BJ (cell line): ENCODE measurements at regions not wholly inside any gene's neighbourhood (a gene's known extent, or its start where the extent isn't known, plus 50 kb on each side); places are given as distances from the start of the nearest gene placed in this dataset.

ENCODE experiments used
- CTCF ChIA-PET: fragments of 350-600 bp; formaldehyde crosslinking; extraction: SDS; loops from one replicate; lab custom pipeline; 2021; ENCODE audit warnings: antibody characterized with exemption, inconsistent platforms; lab: Yijun Ruan, JAX
- POLR2A ChIA-PET: fragments of 300-600 bp; sonication (Branson Sonifier 250); formaldehyde crosslinking; extraction: SDS; loops from one replicate; lab custom pipeline; 2021; ENCODE audit warnings: antibody characterized with exemption; lab: Charles Lee
- DNase-seq: peaks from one replicate; pipeline ENCODE4 v3.0.0-alpha.2; 2011; ENCODE audit warnings: low read depth
- H3K27me3 ChIP-seq: 2 replicates; pipeline ENCODE4 v1.6.0; 2011; ENCODE audit warnings: low read length; ENCODE audit not compliant: control insufficient read depth, insufficient read depth
- H3K36me3 ChIP-seq: 2 replicates; pipeline ENCODE4 v1.5.1; 2011; ENCODE audit warnings: low read length; ENCODE audit not compliant: control insufficient read depth, insufficient read depth
- H3K4me3 ChIP-seq: 2 replicates; pipeline ENCODE4 v1.5.1; 2011; ENCODE audit warnings: low read depth, mild to moderate bottlenecking, control low read depth, low read length
- TF ChIP-seq, protein P1 (sequence below): IDR thresholded peaks from 2 replicates; pipeline ENCODE4 v1.5.1; 2011; ENCODE audit warnings: low read depth, mild to moderate bottlenecking, control low read depth, inconsistent platforms, low read length, moderate library complexity; ENCODE audit not compliant: insufficient read depth

GRCh38 chr13:61029064-61029463 lies 386.6 kb downstream of the PCDH20 start:
- DNase-seq, result no peak
- no peaks in the 10 kb centered on the region for H3K27me3 ChIP-seq
- POLR2A ChIA-PET, result no interaction called here
- H3K4me3 ChIP-seq, result no peak overlapping the region
- H3K36me3 ChIP-seq, result no peaks in the 10 kb centered on the region
- CTCF ChIA-PET, result no interaction called here
- TF ChIP-seq, protein P1, sequence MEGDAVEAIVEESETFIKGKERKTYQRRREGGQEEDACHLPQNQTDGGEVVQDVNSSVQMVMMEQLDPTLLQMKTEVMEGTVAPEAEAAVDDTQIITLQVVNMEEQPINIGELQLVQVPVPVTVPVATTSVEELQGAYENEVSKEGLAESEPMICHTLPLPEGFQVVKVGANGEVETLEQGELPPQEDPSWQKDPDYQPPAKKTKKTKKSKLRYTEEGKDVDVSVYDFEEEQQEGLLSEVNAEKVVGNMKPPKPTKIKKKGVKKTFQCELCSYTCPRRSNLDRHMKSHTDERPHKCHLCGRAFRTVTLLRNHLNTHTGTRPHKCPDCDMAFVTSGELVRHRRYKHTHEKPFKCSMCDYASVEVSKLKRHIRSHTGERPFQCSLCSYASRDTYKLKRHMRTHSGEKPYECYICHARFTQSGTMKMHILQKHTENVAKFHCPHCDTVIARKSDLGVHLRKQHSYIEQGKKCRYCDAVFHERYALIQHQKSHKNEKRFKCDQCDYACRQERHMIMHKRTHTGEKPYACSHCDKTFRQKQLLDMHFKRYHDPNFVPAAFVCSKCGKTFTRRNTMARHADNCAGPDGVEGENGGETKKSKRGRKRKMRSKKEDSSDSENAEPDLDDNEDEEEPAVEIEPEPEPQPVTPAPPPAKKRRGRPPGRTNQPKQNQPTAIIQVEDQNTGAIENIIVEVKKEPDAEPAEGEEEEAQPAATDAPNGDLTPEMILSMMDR, result no peak

DNA sequence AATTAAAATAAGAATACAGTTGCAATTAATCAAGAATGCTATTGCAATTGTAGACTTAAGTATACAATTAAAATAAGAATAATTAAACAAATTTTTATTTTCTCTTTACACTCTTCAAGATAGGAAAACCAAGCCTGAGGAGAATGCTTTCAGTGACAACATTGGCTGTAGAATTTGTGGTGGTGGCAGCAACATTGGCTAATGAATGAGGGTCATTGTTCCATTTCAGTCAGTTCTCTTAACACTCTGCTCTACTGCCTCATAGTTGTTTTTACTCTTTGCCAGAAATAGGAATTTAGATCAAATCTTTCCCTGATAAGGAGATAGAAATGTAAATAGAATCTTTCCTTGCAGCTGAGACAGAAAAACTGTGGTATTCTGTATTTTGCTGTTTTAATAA lies 391.6 kb downstream of the PCDH20 start:
- Histone ChIP-seq H3K27me3 (no peaks in the 10 kb centered on the region), H3K4me3 (no peak overlapping the region), H3K36me3 (no peaks in the 10 kb centered on the region)
- ChIA-PET POLR2A (no interaction called here), CTCF (no interaction called here)
- TF ChIP-seq, protein P1, result no peak
- no peak for DNase-seq

GRCh38 chr13:61021838-61022237 lies 393.8 kb downstream of the PCDH20 start:
- no peak for DNase-seq
- TF ChIP-seq, protein P1, result no peak
- H3K4me3 ChIP-seq, result no peak overlapping the region
- no peaks in the 10 kb centered on the region for H3K36me3 ChIP-seq
- H3K27me3 ChIP-seq, result no peaks in the 10 kb centered on the region
- CTCF ChIA-PET, result interaction anchor here (0.7 kb wide), 1 partner anchor 1484 kb away, joined by 3 read pairs; no protein-coding TSS in a partner anchor
- POLR2A ChIA-PET, result no interaction called here

GRCh38 chr13:61013796-61014195 lies 401.9 kb downstream of the PCDH20 start:
- no peaks in the 10 kb centered on the region for H3K36me3 ChIP-seq
- CTCF ChIA-PET, result no interaction called here
- TF ChIP-seq, protein P1, result no peak

GRCh38 chr13:61010358-61010757 lies 405.3 kb downstream of the PCDH20 start:
- Histone ChIP-seq H3K27me3 (no peaks in the 10 kb centered on the region), H3K36me3 (no peaks in the 10 kb centered on the region), H3K4me3 (no peak overlapping the region)
- no peak for DNase-seq
- ChIA-PET CTCF (interaction anchor here (0.6 kb wide), 1 partner anchor 323 kb away, joined by 3 read pairs; no protein-coding TSS in a partner anchor), POLR2A (no interaction called here)
- TF ChIP-seq, protein P1, result no peak

More at GRCh38 chr13:61013796-61014195, 401.9 kb downstream of the PCDH20 start:
- no peak for DNase-seq
- Histone ChIP-seq H3K27me3 (no peaks in the 10 kb centered on the region), H3K4me3 (no peak overlapping the region)
- POLR2A ChIA-PET, result no interaction called here
